Upper lobe of left lung (tissue), 6 donors: ENCODE measurements at regions not wholly inside any gene's neighbourhood (a gene's known extent, or its start where the extent isn't known, plus 50 kb on each side); places are given as distances from the start of the nearest gene placed in this dataset.

Source experiments
- ATAC-seq, 2 donors: fragments of 200-7000 bp; cut with Tn5 transposase; one replicate each; pipeline ENCODE4 v1.9.1; 2022; ENCODE audit warnings: mild to moderate bottlenecking in 2 of 2, moderate library complexity in 2 of 2; ENCODE audit not compliant: low FRiP score in 2 of 2
- DNase-seq, 2 donors: peaks; one replicate each; pipeline ENCODE4 v3.0.0-alpha.2; 2019 to 2020
- H3K27ac ChIP-seq, 4 donors: fragments of 200-600 bp; sonication (generic); one replicate each; pipeline ENCODE4 v1.5.1; 2016 to 2019
- H3K27me3 ChIP-seq, 4 donors: fragments of 200-600 bp; sonication (generic); one replicate each; pipeline ENCODE4 v1.5.1; 2017 to 2019
- H3K36me3 ChIP-seq, 4 donors: fragments of 200-600 bp; sonication (generic); one replicate each; pipeline ENCODE4 v1.5.1; 2016 to 2019
- H3K4me1 ChIP-seq, 4 donors: fragments of 200-600 bp; sonication (generic); one replicate each; pipeline ENCODE4 v1.5.1; 2018 to 2019
- H3K4me3 ChIP-seq, 4 donors: fragments of 200-600 bp; sonication (generic); one replicate each; pipeline ENCODE4 v1.5.1; 2017 to 2019; ENCODE audit warnings: mild to moderate bottlenecking in 2 of 4, moderate library complexity in 1 of 4
- H3K9me3 ChIP-seq, 4 donors: fragments of 200-600 bp; sonication (generic); one replicate each; pipeline ENCODE4 v1.5.1; 2018 to 2019
- CTCF ChIP-seq, 6 experiments: fragments of 450-650 bp in 4 of 6; fragments of 200-600 bp in 2 of 6; sonication (generic) in 2 of 6; IDR thresholded peaks; one replicate each; pipeline ENCODE4 v1.5.1; 2016 to 2019; ENCODE audit warnings: antibody characterized with exemption in 6 of 6
- EP300 ChIP-seq, 4 donors: sonication (generic); formaldehyde crosslinking; IDR thresholded peaks; one replicate each; pipeline ENCODE4 v1.5.1; 2017; ENCODE audit warnings: antibody characterized with exemption in 4 of 4, control low read depth in 2 of 4
- POLR2A ChIP-seq, 4 donors: fragments of 450-650 bp; IDR thresholded peaks; one replicate each; pipeline ENCODE4 v1.5.1; 2016 to 2017; ENCODE audit warnings: antibody characterized with exemption in 4 of 4, mild to moderate bottlenecking in 2 of 4
- POLR2AphosphoS5 ChIP-seq, 2 donors: sonication (generic); formaldehyde crosslinking; IDR thresholded peaks; one replicate each; pipeline ENCODE4 v1.5.1; 2017; ENCODE audit warnings: antibody characterized with exemption in 2 of 2
- WGBS, 2 donors: methylation state at CpG; one replicate each; pipeline ENCODE4 v1.1.5; 2017 to 2018; 5-methylcytosine and 5-hydroxymethylcytosine counted together
- donor health status: DM: no; HTN: no; CAD: no; lungs with moderate emphysema.
- donor health status: DM: no; HTN: yes; CAD: no; lungs with severe emphysema.

DNA sequence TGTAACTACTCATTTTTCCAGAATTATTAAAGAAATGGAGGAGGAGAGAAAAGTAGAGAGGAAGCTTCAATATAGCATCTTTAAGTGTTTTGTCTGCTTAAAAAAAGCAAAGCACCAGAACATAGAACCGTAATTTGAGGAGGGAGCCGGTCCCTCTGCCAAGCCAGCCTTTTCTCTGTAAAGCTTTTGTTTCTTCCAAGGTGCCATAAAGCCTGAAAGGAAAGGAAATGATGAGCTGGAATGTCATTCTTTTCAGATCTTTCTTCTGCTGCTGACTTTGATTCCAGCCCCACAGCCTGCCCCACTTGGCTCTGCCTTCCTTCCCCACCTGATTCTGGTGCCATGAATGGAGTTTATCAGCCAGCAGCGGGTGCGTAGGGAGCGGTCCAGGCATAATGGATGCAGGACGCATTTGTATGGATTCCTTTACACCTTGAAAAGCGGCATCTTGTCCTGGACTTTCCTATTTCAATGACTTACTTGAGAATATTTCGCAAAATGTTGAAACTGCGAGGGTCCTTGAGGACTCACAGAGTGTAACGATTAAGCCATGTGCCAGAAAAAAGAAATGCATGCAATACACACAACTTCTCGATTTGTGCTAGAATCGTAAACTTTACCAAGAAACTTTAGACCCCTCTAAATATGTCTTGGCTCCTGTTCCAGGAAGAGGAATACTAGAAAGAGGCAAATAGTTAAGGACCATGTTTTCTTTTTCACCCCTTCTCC is 569.5 kb upstream of the MGMT start:
- Histone ChIP-seq H3K27me3 (no peaks in the 10 kb centered on the region), H3K27ac (no peak overlapping the region), H3K4me1 (peaks cover 0 to 4% (median 0%) of the 10 kb centered on the region in 4 donors), H3K4me3 (no peak overlapping the region), H3K36me3 (no peaks in the 10 kb centered on the region), H3K9me3 (no peaks in the 10 kb centered on the region)
- ATAC-seq = no peak
- 67 to 69% methylated on average over 12 of the region's 12 CpGs for WGBS, 2 donors
- no peak for TF ChIP-seq CTCF (IDR thresholded peaks at IDR 0.05)
- TF ChIP-seq POLR2AphosphoS5 (IDR thresholded peaks at IDR 0.05) = no peak
- no peak for TF ChIP-seq EP300 (IDR thresholded peaks at IDR 0.05)
- TF ChIP-seq POLR2A (IDR thresholded peaks at IDR 0.05) = no peak
- no peak for DNase-seq

- Histone ChIP-seq H3K4me3 (no peak overlapping the region), H3K36me3 (no peaks in the 10 kb centered on the region), H3K4me1 (peaks cover 0 to 4% (median 0%) of the 10 kb centered on the region in 4 donors), H3K27ac (no peak overlapping the region), H3K9me3 (no peaks in the 10 kb centered on the region), H3K27me3 (no peaks in the 10 kb centered on the region)
- TF ChIP-seq CTCF (IDR thresholded peaks at IDR 0.05) (no peak), POLR2A (IDR thresholded peaks at IDR 0.05) (no peak), EP300 (IDR thresholded peaks at IDR 0.05) (no peak), POLR2AphosphoS5 (IDR thresholded peaks at IDR 0.05) (no peak)
- no peak for DNase-seq
- ATAC-seq = peak in 1 of 2 donors; percentile 10
- 59 to 63% methylated on average over 10 of the region's 10 CpGs for WGBS, 2 donors
These were observed 568.7 kb upstream of the MGMT start for GRCh38 chr10:128898133-128898915.

DNA sequence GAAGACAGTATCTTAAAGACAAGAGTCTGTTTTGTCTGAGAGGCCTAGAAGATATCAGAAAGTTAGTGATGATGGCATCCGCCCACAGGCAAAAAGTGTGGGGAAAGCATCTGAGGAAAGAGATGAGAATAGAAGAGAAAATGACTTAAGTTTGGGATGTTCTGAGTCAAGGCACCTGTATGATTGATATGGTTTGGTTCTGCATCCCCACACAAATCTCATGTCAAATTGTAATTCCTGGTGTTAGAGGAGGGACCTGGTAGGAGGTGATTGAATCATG is 568.2 kb upstream of the MGMT start:
- H3K4me1 ChIP-seq = peaks cover 0 to 4% (median 0%) of the 10 kb centered on the region in 4 donors
- ATAC-seq (no peak), DNase-seq (no peak)
- no peak overlapping the region for H3K27ac ChIP-seq
- no peak for TF ChIP-seq POLR2AphosphoS5 (IDR thresholded peaks at IDR 0.05)
- TF ChIP-seq CTCF (IDR thresholded peaks at IDR 0.05) = no peak
- no peak for TF ChIP-seq EP300 (IDR thresholded peaks at IDR 0.05)
- TF ChIP-seq POLR2A (IDR thresholded peaks at IDR 0.05) = no peak
- 100% methylated on average over 1 of the region's 1 CpG for WGBS, 2 donors
- no peaks in the 10 kb centered on the region for H3K27me3 ChIP-seq
- no peaks in the 10 kb centered on the region for H3K9me3 ChIP-seq
- no peaks in the 10 kb centered on the region for H3K36me3 ChIP-seq
- no peak overlapping the region for H3K4me3 ChIP-seq

- 88 to 90% methylated on average over 4 of the region's 4 CpGs for WGBS, 2 donors
- ATAC-seq = no peak
- TF ChIP-seq POLR2A (IDR thresholded peaks at IDR 0.05) (no peak), EP300 (IDR thresholded peaks at IDR 0.05) (no peak), POLR2AphosphoS5 (IDR thresholded peaks at IDR 0.05) (no peak), CTCF (IDR thresholded peaks at IDR 0.05) (no peak)
These were observed 566.6 kb upstream of the MGMT start for GRCh38 chr10:128900456-128900855.

More at GRCh38 chr10:128900456-128900855, 566.6 kb upstream of the MGMT start:
- no peak overlapping the region for H3K4me3 ChIP-seq
- peaks cover 0 to 4% (median 0%) of the 10 kb centered on the region in 4 donors for H3K4me1 ChIP-seq
- no peaks in the 10 kb centered on the region for H3K9me3 ChIP-seq
- no peaks in the 10 kb centered on the region for H3K36me3 ChIP-seq
- no peaks in the 10 kb centered on the region for H3K27me3 ChIP-seq
- H3K27ac ChIP-seq = no peak overlapping the region
- no peak for DNase-seq
